A673 (cell line): ENCODE measurements at regions not wholly inside any gene's neighbourhood (a gene's known extent, or its start where the extent isn't known, plus 50 kb on each side); places are given as distances from the start of the nearest gene placed in this dataset.

Experiments used
- BruUV-seq: library from RNA; stranded (reverse); fragments of 400-500 nt; replicated peaks from 2 replicates; lab custom pipeline; 2021; lab: Mats Ljungman, UMichigan
- CTCF ChIA-PET: fragments of 300-600 bp; sonication (Branson Sonifier 250); formaldehyde crosslinking; loops from one replicate; lab custom pipeline; 2022; ENCODE audit warnings: antibody characterized with exemption; lab: Charles Lee
- POLR2A ChIA-PET: fragments of 300-600 bp; sonication (Branson Sonifier 250); formaldehyde crosslinking; loops from one replicate; lab custom pipeline; 2022; ENCODE audit warnings: antibody characterized with exemption; ENCODE audit not compliant: low non-redundant PET; lab: Charles Lee
- DNase-seq: peaks from one replicate; pipeline ENCODE4 v3.0.0-alpha.2; 2015; ENCODE audit warnings: low spot score
- H3K27ac ChIP-seq: fragments of 200-600 bp; sonication (generic); 2 replicates; pipeline ENCODE4 v1.5.1; 2016; ENCODE audit warnings: mixed run types, low read depth, mild to moderate bottlenecking, mixed read lengths, antibody characterized with exemption, low read length; ENCODE audit not compliant: poor library complexity, severe bottlenecking
- H3K27me3 ChIP-seq: fragments of 200-600 bp; sonication (generic); replicated peaks from 2 replicates; pipeline ENCODE4 v1.6.1; 2017; ENCODE audit warnings: mixed run types, low read depth, mild to moderate bottlenecking, mixed read lengths, antibody characterized with exemption, low read length; ENCODE audit not compliant: insufficient read depth, poor library complexity
- H3K36me3 ChIP-seq: fragments of 200-600 bp; sonication (generic); 2 replicates; pipeline ENCODE4 v1.6.1; 2016; ENCODE audit warnings: mixed run types, mild to moderate bottlenecking, mixed read lengths, antibody characterized with exemption, low read length; ENCODE audit not compliant: insufficient read depth, poor library complexity, severe bottlenecking
- H3K4me1 ChIP-seq: fragments of 200-600 bp; sonication (generic); 2 replicates; pipeline ENCODE4 v1.6.1; 2017; ENCODE audit warnings: mixed run types, mild to moderate bottlenecking, mixed read lengths, antibody characterized with exemption, low read length; ENCODE audit not compliant: insufficient read depth, poor library complexity, severe bottlenecking
- H3K4me3 ChIP-seq: fragments of 200-600 bp; sonication (generic); 2 replicates; pipeline ENCODE4 v1.5.1; 2016; ENCODE audit warnings: low read depth, mixed run types, mild to moderate bottlenecking, mixed read lengths, low read length; ENCODE audit not compliant: poor library complexity, severe bottlenecking
- H3K9me3 ChIP-seq: fragments of 200-600 bp; sonication (generic); 2 replicates; pipeline ENCODE4 v1.6.1; 2016; ENCODE audit warnings: mixed run types, low read depth, mild to moderate bottlenecking, mixed read lengths, antibody characterized with exemption, low read length; ENCODE audit not compliant: poor library complexity, severe bottlenecking
- CTCF ChIP-seq: fragments of 300-800, 200-600 bp; sonication (generic); conservative IDR thresholded peaks from 2 replicates; pipeline ENCODE4 v1.5.1; 2017; ENCODE audit warnings: low read depth, mild to moderate bottlenecking, antibody characterized with exemption, low read length, moderate library complexity, mixed read lengths
- EZH2 ChIP-seq: fragments of 200-600 bp; sonication (generic); IDR thresholded peaks from 2 replicates; pipeline ENCODE4 v1.6.1; 2017; ENCODE audit warnings: borderline replicate concordance, low read depth, mild to moderate bottlenecking, mixed read lengths, antibody characterized with exemption, low read length; ENCODE audit not compliant: poor library complexity, severe bottlenecking
- intact Hi-C: fragments of 100-400 bp; cut with micrococcal nuclease; formaldehyde crosslinking; loops from one replicate; pipeline ENCODE4 v1.10.0; 2022; ENCODE audit not compliant: unreplicated experiment

- no TSS peak for BruUV-seq
- ChIA-PET POLR2A (no interaction called here), CTCF (no interaction called here)
- no peaks in the 10 kb centered on the region for H3K27me3 ChIP-seq
- TF ChIP-seq CTCF (no peak), EZH2 (no peak)
- no peak overlapping the region for H3K4me3 ChIP-seq
- DNase-seq = no peak
- no peaks in the 10 kb centered on the region for H3K9me3 ChIP-seq
- intact Hi-C loops = no loop called here
- no peaks in the 10 kb centered on the region for H3K4me1 ChIP-seq
- no peak overlapping the region for H3K27ac ChIP-seq
- H3K36me3 ChIP-seq = no peaks in the 10 kb centered on the region
Observed at GRCh38 chr20:18928626-18929025, 115.0 kb downstream of the SCP2D1 start.

- no TSS peak for BruUV-seq
- no peak for TF ChIP-seq CTCF
- intact Hi-C loops = no loop called here
- Histone ChIP-seq H3K9me3 (no peaks in the 10 kb centered on the region), H3K27ac (no peak overlapping the region), H3K36me3 (no peaks in the 10 kb centered on the region), H3K4me1 (no peaks in the 10 kb centered on the region), H3K27me3 (peaks cover 3% of the 10 kb centered on the region), H3K4me3 (no peak overlapping the region)
- ChIA-PET CTCF (no interaction called here), POLR2A (no interaction called here)
- no peak for DNase-seq
Observed at GRCh38 chr20:18929800-18930199, 116.2 kb downstream of the SCP2D1 start.

GRCh38 chr20:18943542-18943941, 130.0 kb downstream of the SCP2D1 start:
- DNase-seq = no peak
- ChIA-PET POLR2A (no interaction called here), CTCF (no interaction called here)
- Histone ChIP-seq H3K27me3 (no peaks in the 10 kb centered on the region), H3K4me3 (no peak overlapping the region), H3K36me3 (no peaks in the 10 kb centered on the region), H3K27ac (no peak overlapping the region), H3K4me1 (no peaks in the 10 kb centered on the region), H3K9me3 (no peaks in the 10 kb centered on the region)
- no TSS peak for BruUV-seq
- TF ChIP-seq EZH2 (no peak), CTCF (no peak)
- intact Hi-C loops = no loop called here

- H3K4me3 ChIP-seq = no peak overlapping the region
- CTCF ChIA-PET = no interaction called here
- no peak overlapping the region for H3K27ac ChIP-seq
- DNase-seq = no peak
- H3K9me3 ChIP-seq = no peaks in the 10 kb centered on the region
- TF ChIP-seq CTCF (no peak), EZH2 (no peak)
- no peaks in the 10 kb centered on the region for H3K36me3 ChIP-seq
- POLR2A ChIA-PET = no interaction called here
- H3K4me1 ChIP-seq = no peaks in the 10 kb centered on the region
- no TSS peak for BruUV-seq
- peaks cover 11% of the 10 kb centered on the region for H3K27me3 ChIP-seq
- intact Hi-C loops = no loop called here
Observed at GRCh38 chr20:18956890-18957289, 143.3 kb downstream of the SCP2D1 start.
